ENCODE measurements at regions not wholly inside any gene's neighbourhood (a gene's known extent, or its start where the extent isn't known, plus 50 kb on each side); places are given as distances from the start of the nearest gene placed in this dataset.

DNA sequence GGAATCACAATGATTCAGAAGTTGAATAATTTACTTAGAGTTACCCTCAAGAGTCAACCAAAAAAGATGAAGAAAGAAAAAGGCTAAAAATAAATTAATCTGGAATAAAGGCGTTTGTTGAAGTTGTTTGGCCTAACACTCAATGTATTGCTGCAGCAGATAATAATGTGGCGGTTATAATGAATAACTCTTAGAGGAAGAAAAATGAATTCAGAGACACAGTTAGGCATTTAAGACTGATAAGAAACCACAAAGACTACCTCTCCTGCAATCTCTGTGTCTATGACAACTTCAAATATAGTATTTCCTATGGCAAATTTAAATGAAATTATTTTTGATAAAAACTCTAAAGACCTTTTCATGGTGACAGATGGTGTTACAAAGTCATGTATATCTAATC is 1369.1 kb upstream of the AGA start:
- TF ChIP-seq POLR2A (IDR thresholded peaks at IDR 0.05; ENCODE audit: low read depth, low read length) (no peak), SMC3 (IDR thresholded peaks at IDR 0.05; ENCODE audit: low read depth, low read length) (no peak), MAZ (IDR thresholded peaks at IDR 0.05; ENCODE audit: borderline replicate concordance, low read depth, low read length) (no peak), MXI1 (IDR thresholded peaks at IDR 0.05; ENCODE audit: borderline replicate concordance, low read depth, low read length) (no peak), BHLHE40 (IDR thresholded peaks at IDR 0.05; ENCODE audit: low read depth, low read length) (no peak)
- TF ChIP-seq, protein P1, sequence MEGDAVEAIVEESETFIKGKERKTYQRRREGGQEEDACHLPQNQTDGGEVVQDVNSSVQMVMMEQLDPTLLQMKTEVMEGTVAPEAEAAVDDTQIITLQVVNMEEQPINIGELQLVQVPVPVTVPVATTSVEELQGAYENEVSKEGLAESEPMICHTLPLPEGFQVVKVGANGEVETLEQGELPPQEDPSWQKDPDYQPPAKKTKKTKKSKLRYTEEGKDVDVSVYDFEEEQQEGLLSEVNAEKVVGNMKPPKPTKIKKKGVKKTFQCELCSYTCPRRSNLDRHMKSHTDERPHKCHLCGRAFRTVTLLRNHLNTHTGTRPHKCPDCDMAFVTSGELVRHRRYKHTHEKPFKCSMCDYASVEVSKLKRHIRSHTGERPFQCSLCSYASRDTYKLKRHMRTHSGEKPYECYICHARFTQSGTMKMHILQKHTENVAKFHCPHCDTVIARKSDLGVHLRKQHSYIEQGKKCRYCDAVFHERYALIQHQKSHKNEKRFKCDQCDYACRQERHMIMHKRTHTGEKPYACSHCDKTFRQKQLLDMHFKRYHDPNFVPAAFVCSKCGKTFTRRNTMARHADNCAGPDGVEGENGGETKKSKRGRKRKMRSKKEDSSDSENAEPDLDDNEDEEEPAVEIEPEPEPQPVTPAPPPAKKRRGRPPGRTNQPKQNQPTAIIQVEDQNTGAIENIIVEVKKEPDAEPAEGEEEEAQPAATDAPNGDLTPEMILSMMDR (conservative IDR thresholded peaks at IDR 0.05; ENCODE audit: low read depth, low read length), result no peak

All from IMR-90 (cell line).